GM21390 (cell line): ENCODE measurements at regions not wholly inside any gene's neighbourhood (a gene's known extent, or its start where the extent isn't known, plus 50 kb on each side); places are given as distances from the start of the nearest gene placed in this dataset.

Experiments
- ATAC-seq: cut with Tn5 transposase; IDR thresholded peaks from one replicate; pipeline ENCODE4 v1.9.1; 2021; ENCODE audit not compliant: unreplicated experiment

GRCh38 chr6:21949211-21949801 lies 347.5 kb downstream of the PRL start:
- ATAC-seq, result no peak

- no peak for ATAC-seq
Measured at GRCh38 chr6:21952367-21952766, 344.5 kb downstream of the PRL start.

- ATAC-seq, result no peak
Measured at GRCh38 chr6:21953831-21954801, 342.7 kb downstream of the PRL start.

GRCh38 chr6:21955053-21955595 lies 341.7 kb downstream of the PRL start:
- no peak for ATAC-seq

- no peak for ATAC-seq
Measured at GRCh38 chr6:21955951-21956350, 340.9 kb downstream of the PRL start.

GRCh38 chr6:21958428-21958827 lies 338.4 kb downstream of the PRL start:
- no peak for ATAC-seq

GRCh38 chr6:21961226-21961625 lies 335.6 kb downstream of the PRL start:
- no peak for ATAC-seq

- ATAC-seq, result no peak
Measured at GRCh38 chr6:21965016-21965415, 331.8 kb downstream of the PRL start.

DNA sequence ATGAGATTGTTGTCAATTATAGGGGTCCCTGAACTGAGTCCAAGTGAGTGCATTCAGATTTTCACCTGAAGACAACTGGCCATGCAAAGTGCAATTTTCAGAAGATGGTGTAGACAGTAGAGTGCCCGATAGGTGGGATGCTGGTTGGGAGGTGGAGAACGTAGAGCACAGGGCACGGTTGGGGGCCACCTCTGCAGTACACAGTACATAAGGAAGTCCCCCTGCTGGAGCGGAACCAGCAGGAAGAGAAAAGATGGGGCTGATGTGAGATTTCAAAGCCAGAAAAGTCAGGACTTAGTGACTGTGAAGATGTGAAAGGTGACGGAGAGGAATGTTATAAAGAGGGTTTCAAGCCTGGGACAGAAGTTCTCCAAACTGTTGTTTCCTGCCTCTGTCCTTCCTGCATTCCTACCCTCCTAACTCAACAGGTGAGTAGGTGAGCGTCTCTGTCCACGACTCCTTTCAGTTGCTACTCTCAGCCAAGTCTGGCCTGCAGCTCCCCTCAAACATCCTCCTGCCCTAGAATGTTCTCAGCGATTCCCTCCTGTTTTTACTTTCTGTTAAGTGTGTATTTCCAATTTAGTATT lies 330.8 kb downstream of the PRL start:
- no peak for ATAC-seq

- no peak for ATAC-seq
Measured at GRCh38 chr6:21967056-21967974, 329.5 kb downstream of the PRL start.

DNA sequence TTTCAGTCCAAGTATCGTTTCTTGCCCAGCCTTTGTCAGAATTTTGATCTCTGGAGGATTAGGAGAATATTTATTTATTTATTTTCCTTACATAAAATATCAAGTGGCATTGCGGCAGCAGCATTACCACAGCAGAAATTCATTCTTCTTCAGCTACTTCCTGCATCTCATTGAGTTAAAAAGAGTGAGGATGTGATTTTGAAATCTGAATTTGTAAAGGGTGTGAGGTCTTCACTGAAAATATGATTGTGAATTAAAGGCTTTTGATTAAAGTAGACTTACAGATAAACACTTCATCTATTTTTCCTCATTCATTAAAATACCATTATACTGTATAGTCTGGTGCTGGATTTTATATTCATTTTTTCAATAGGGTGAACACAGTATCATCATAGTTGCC lies 328.4 kb downstream of the PRL start:
- ATAC-seq, result no peak

GRCh38 chr6:21969192-21969591 lies 327.6 kb downstream of the PRL start:
- no peak for ATAC-seq

DNA sequence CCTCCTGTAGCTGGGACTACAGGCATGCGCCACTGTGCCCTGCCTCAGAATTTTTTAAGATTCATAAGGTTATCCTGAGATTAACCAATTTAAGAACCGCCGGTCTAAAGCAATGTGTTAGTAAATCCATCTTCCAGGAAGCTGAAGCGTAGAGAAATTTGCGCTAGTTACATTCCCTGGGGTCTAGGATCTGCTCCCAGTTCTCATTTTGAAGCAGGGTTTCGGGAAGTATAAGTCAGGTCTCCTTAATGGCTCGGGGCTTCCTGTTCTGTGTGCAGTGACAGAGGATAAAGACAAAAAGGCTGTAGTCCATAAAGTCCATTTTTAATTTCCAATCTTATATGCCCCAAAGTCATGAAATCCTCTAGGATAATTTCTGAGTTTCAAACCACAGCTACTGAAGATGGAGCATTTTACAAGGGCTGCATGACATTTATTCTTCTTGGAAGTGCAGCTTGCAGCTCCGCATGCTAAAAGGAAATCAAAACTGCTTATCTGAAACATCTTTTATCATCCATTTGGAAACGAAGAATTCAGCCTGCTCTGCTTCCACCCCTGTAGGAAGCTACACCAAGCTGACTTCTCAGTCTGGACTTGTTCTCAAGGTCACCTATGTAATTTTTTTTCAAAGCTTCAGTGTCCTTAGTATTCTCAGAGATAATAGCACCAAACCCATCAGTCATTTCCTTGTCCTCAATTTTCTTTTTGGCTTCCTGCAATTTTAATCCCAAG lies 326.1 kb downstream of the PRL start:
- ATAC-seq, result no peak

- no peak for ATAC-seq
Measured at GRCh38 chr6:21971541-21971940, 325.3 kb downstream of the PRL start.

DNA sequence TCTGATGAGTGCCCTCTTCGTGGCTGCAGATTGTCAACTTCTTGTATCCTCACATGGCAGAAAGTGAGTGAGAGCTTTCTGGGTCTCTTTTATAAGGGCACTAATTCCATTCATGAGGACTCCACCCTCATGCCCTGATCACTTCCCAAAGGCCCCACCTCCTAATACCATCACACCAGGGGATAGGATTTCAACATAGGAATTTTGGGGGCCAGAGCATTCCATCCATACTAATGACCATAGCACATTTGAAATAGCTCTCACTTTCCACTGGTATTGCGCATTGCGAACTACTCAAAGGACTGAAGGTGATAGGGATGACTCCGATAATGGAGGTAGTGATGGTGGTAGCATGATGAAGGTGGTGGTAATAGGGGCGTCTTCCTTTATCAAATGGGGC lies 324.3 kb downstream of the PRL start:
- no peak for ATAC-seq

GRCh38 chr6:21977346-21977745 lies 319.5 kb downstream of the PRL start:
- no peak for ATAC-seq

- no peak for ATAC-seq
Measured at GRCh38 chr6:21981235-21981833, 315.5 kb downstream of the PRL start.

- ATAC-seq, result no peak
Measured at GRCh38 chr6:21984135-21984534, 312.7 kb downstream of the PRL start.

DNA sequence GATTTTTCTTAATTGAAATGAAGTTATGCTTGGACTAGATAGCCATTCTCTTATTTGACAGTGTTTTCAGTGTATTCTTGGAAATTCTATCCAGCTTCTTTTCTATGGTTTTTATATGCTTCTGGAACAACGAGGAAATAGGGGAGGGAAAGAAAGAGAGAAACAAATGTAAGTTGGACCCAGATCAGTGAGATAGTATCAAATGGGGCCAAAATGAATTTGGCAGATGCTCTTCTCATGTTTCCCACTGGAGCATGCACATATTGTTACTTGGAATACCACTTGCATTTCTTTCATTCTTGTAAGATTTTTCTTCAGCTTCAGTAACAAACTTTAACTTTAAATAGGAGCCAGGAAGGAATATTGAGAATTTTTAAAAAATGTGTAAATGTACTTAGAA lies 312.3 kb downstream of the PRL start:
- no peak for ATAC-seq

DNA sequence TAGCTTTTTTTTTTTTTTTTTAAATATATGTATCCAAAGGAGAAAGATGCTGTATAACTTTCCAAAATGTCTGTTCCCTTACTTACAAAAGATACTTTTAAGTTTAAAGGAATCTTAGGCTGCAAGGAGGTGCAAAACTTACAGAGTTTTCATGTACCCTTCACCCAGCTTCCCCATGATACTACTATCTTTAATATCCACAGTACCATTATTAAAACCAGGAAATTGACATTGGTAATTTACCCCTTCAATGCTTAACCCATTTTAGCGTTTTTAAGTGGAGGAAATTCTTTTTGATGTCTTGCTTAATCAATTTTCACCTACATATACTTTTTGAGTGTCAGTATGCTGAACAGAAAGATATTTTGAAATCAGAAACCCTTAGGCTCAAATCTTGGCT lies 310.9 kb downstream of the PRL start:
- no peak for ATAC-seq
